Endothelial cell of umbilical vein (primary cell): ENCODE measurements at regions not wholly inside any gene's neighbourhood (a gene's known extent, or its start where the extent isn't known, plus 50 kb on each side); places are given as distances from the start of the nearest gene placed in this dataset.

Source experiments
- BruUV-seq: library from RNA; stranded (reverse); fragments of 400-500 nt; replicated peaks from 2 replicates; lab custom pipeline; 2021; lab: Mats Ljungman, UMichigan
- CTCF ChIA-PET: fragments of 300-600, 350-600 bp; sonication (Branson Sonifier 250); formaldehyde crosslinking; loops from one replicate; lab custom pipeline; 2021; ENCODE audit warnings: antibody characterized with exemption, inconsistent platforms; lab: Charles Lee
- POLR2A ChIA-PET: fragments of 300-600, 350-600 bp; sonication (Branson Sonifier 250); formaldehyde crosslinking; loops from one replicate; lab custom pipeline; 2021; ENCODE audit warnings: antibody characterized with exemption, inconsistent platforms; lab: Charles Lee
- DNase-seq: peaks from one replicate; pipeline ENCODE4 v3.0.0-alpha.2; 2011; ENCODE audit warnings: low read depth, low spot score
- FAIRE-seq: peaks from 2 replicates; lab custom pipeline; 2011; peaks lifted over from hg19 to GRCh38; lab: Jason Lieb, UNC
- H2AFZ ChIP-seq: 2 replicates; pipeline ENCODE4 v1.6.0; 2012; ENCODE audit warnings: low read depth, low read length, control low read depth, inconsistent platforms
- H3K27ac ChIP-seq: 2 replicates; pipeline ENCODE4 v1.5.1; 2011; ENCODE audit warnings: low read depth, mild to moderate bottlenecking, control low read depth, low read length, moderate library complexity; ENCODE audit not compliant: insufficient read depth
- H3K27me3 ChIP-seq, 2 experiments: 2 replicates each; pipeline versions ENCODE4 v1.6.0 to v1.6.1; 2011; ENCODE audit warnings: low read length in 2 of 2, mixed read lengths in 1 of 2; ENCODE audit not compliant: control insufficient read depth in 2 of 2, insufficient read depth in 2 of 2
- H3K36me3 ChIP-seq, 2 experiments: 2 replicates in 1 of 2; 3 replicates in 1 of 2; pipeline ENCODE4 v1.5.1; 2011; ENCODE audit warnings: low read length in 2 of 2, mild to moderate bottlenecking in 1 of 2, moderate library complexity in 1 of 2; ENCODE audit not compliant: control insufficient read depth in 2 of 2, insufficient read depth in 2 of 2; ENCODE audit errors: extremely low read depth in 1 of 2
- H3K4me1 ChIP-seq: 3 replicates; pipeline ENCODE4 v1.5.1; 2011; ENCODE audit warnings: mild to moderate bottlenecking, low read length; ENCODE audit not compliant: control insufficient read depth, insufficient read depth; ENCODE audit errors: extremely low read depth
- H3K4me2 ChIP-seq: 2 replicates; pipeline ENCODE4 v1.6.1; 2011; ENCODE audit warnings: low read length, control low read depth, mixed read lengths; ENCODE audit not compliant: insufficient read depth
- H3K4me3 ChIP-seq, 3 experiments: fragments of 200-600 bp in 1 of 3; sonication (generic), shearing (Covaris generic) in 1 of 3; replicated peaks in 1 of 3; 2 replicates each; pipeline ENCODE4 v1.5.1; 2011 to 2016; ENCODE audit warnings: control low read depth in 3 of 3, low read length in 3 of 3, mild to moderate bottlenecking in 2 of 3, inconsistent platforms in 1 of 3, low read depth in 1 of 3, moderate library complexity in 1 of 3; ENCODE audit not compliant: insufficient read depth in 1 of 3
- H3K79me2 ChIP-seq: 2 replicates; pipeline ENCODE4 v1.6.0; 2012; ENCODE audit warnings: low read length, inconsistent platforms; ENCODE audit not compliant: control insufficient read depth, insufficient read depth
- H3K9ac ChIP-seq: replicated peaks from 2 replicates; pipeline ENCODE3; 2011; ENCODE audit warnings: low read length, control low read depth; ENCODE audit not compliant: insufficient read depth; ENCODE audit errors: extremely low read depth
- H3K9me1 ChIP-seq: replicated peaks from 3 replicates; pipeline ENCODE4 v1.6.0; 2011; ENCODE audit warnings: mild to moderate bottlenecking, low read length; ENCODE audit not compliant: control insufficient read depth, insufficient read depth; ENCODE audit errors: extremely low read depth
- H3K9me3 ChIP-seq: replicated peaks from 2 replicates; pipeline ENCODE4 v1.5.1; 2012; ENCODE audit warnings: low read length, inconsistent platforms; ENCODE audit not compliant: control insufficient read depth, insufficient read depth
- H4K20me1 ChIP-seq: replicated peaks from 2 replicates; pipeline ENCODE3; 2011; ENCODE audit warnings: mild to moderate bottlenecking, low read length; ENCODE audit not compliant: control insufficient read depth, insufficient read depth; ENCODE audit errors: extremely low read depth
- EZH2 ChIP-seq: IDR thresholded peaks from 2 replicates; pipeline ENCODE4 v1.6.1; 2012; ENCODE audit warnings: borderline replicate concordance, low read depth, mild to moderate bottlenecking, moderate library complexity, low read length, inconsistent platforms; ENCODE audit not compliant: severe bottlenecking
- JUN ChIP-seq: IDR thresholded peaks from 2 replicates; pipeline ENCODE4 v1.6.1; 2011; ENCODE audit warnings: borderline replicate concordance, low read depth; ENCODE audit not compliant: insufficient read length, insufficient read depth
- POLR2AphosphoS5 ChIP-seq: IDR thresholded peaks from 2 replicates; pipeline ENCODE4 v1.6.1; 2012; ENCODE audit warnings: low read depth, mild to moderate bottlenecking, control low read depth, low read length, moderate library complexity; ENCODE audit not compliant: insufficient read depth
- dilution Hi-C: fragments of 300-500 bp; cut with MboI; formaldehyde crosslinking; loops from one replicate; pipeline ENCODE4 v1.15.0; 2019; ENCODE audit warnings: low sequenced_read_pairs; ENCODE audit not compliant: extremely low pct_ligation_motif_present
- intact Hi-C: fragments of 100-400 bp; cut with micrococcal nuclease; formaldehyde crosslinking; loops from one replicate; pipeline ENCODE4 v1.10.0; 2022

DNA sequence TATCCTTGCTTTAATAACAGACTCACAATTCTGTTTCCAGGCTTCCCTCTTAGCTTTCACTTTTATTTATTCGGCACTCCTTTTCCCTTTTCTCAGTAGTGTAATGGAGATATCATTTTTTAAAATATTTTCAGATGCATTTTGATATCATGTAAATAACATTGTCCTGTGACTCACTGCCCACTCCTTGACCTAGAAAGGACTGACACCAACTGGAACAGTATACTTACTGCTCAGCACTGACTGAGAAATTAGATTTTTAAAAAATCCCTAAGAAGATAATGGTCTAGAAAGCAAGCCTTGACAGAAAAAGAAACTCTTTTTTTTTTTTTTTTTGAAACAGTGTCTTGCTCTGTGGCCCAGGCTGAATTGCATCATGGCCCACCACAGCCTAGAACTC, 118.0 kb upstream of the FSCB start:
- CTCF ChIA-PET: no interaction called here
- no peaks in the 10 kb centered on the region for H3K36me3 ChIP-seq
- H2AFZ ChIP-seq: no peak overlapping the region
- no peak overlapping the region for H3K4me3 ChIP-seq
- H3K9ac ChIP-seq: no peak overlapping the region
- H3K9me1 ChIP-seq: no peaks in the 10 kb centered on the region
- no peak overlapping the region for H3K27ac ChIP-seq
- POLR2A ChIA-PET: no interaction called here
- H3K4me1 ChIP-seq: no peaks in the 10 kb centered on the region
- no peaks in the 10 kb centered on the region for H3K27me3 ChIP-seq
- DNase-seq (no peak), FAIRE-seq (no peak)
- dilution Hi-C loops: no loop called here
- no TSS peak for BruUV-seq
- intact Hi-C loops: no loop called here
- H3K4me2 ChIP-seq: no peak overlapping the region
- TF ChIP-seq EZH2: no peak
- TF ChIP-seq POLR2AphosphoS5: no peak
- no peaks in the 10 kb centered on the region for H4K20me1 ChIP-seq
- H3K9me3 ChIP-seq: no peaks in the 10 kb centered on the region
- H3K79me2 ChIP-seq: no peaks in the 10 kb centered on the region

GRCh38 chr14:44620121-44621019, 113.3 kb upstream of the FSCB start:
- no peak for TF ChIP-seq POLR2AphosphoS5
- no peak for TF ChIP-seq JUN
- intact Hi-C loops: no loop called here
- no peak overlapping the region for H3K9ac ChIP-seq
- no peaks in the 10 kb centered on the region for H3K79me2 ChIP-seq
- ChIA-PET POLR2A (no interaction called here), CTCF (no interaction called here)
- H3K27me3 ChIP-seq: no peaks in the 10 kb centered on the region
- no peaks in the 10 kb centered on the region for H3K9me3 ChIP-seq
- dilution Hi-C loops: no loop called here
- H2AFZ ChIP-seq: no peak overlapping the region
- H3K27ac ChIP-seq: no peak overlapping the region
- H3K36me3 ChIP-seq: no peaks in the 10 kb centered on the region
- no peaks in the 10 kb centered on the region for H4K20me1 ChIP-seq
- no peak overlapping the region for H3K4me3 ChIP-seq
- H3K4me1 ChIP-seq: no peaks in the 10 kb centered on the region
- H3K9me1 ChIP-seq: no peaks in the 10 kb centered on the region
- no TSS peak for BruUV-seq
- no peak for FAIRE-seq
- no peak for DNase-seq
- no peak overlapping the region for H3K4me2 ChIP-seq
